ENCODE measurements at regions not wholly inside any gene's neighbourhood (a gene's known extent, or its start where the extent isn't known, plus 50 kb on each side); places are given as distances from the start of the nearest gene placed in this dataset.

- intact Hi-C loops (cut with DNase I; ENCODE audit: low total_unique reads): no loop called here
- in situ Hi-C loops (cut with MboI; ENCODE audit: low pct_ligation_motif_present in 1 of 4, low pct_unique_long_range_greater_than_20kb in 1 of 4, low sequenced_read_pairs in 3 of 4): no loop called here
- Histone ChIP-seq H3K27ac (no peak overlapping the region), H3K36me3 (no peaks in the 10 kb centered on the region), H3K27me3 (no peaks in the 10 kb centered on the region), H3K4me3 (no peak overlapping the region), H3K9me3 (no peaks in the 10 kb centered on the region), H3K4me1 (no peaks in the 10 kb centered on the region)
- no peak for DNase-seq
- TF ChIP-seq POLR2AphosphoS5 (IDR thresholded peaks at IDR 0.05) (no peak), POLR2A (IDR thresholded peaks at IDR 0.05) (no peak), EP300 (IDR thresholded peaks at IDR 0.05; ENCODE audit: low read depth) (no peak), CTCF (IDR thresholded peaks at IDR 0.05) (no peak)
- WGBS, 2 donors (ENCODE audit: low coverage in 1 of 2): 50 to 82% methylated on average over 1 to 4 of the region's 4 CpGs
These were observed 142.0 kb upstream of the TSHZ3 start for GRCh38 chr19:31491242-31491641.

- no peaks in the 10 kb centered on the region for H3K27me3 ChIP-seq
- in situ Hi-C loops (cut with MboI; ENCODE audit: low pct_ligation_motif_present in 1 of 4, low pct_unique_long_range_greater_than_20kb in 1 of 4, low sequenced_read_pairs in 3 of 4) (no loop called here), intact Hi-C loops (cut with DNase I; ENCODE audit: low total_unique reads) (no loop called here)
- no peak overlapping the region for H3K27ac ChIP-seq
- TF ChIP-seq EP300 (IDR thresholded peaks at IDR 0.05; ENCODE audit: low read depth) (no peak), POLR2A (IDR thresholded peaks at IDR 0.05) (no peak), CTCF (IDR thresholded peaks at IDR 0.05) (no peak), POLR2AphosphoS5 (IDR thresholded peaks at IDR 0.05) (no peak)
- no peak overlapping the region for H3K4me3 ChIP-seq
- WGBS, 2 donors (ENCODE audit: low coverage in 1 of 2): 90% methylated on average over 2 to 3 of the region's 3 CpGs
- no peaks in the 10 kb centered on the region for H3K9me3 ChIP-seq
- H3K36me3 ChIP-seq: no peaks in the 10 kb centered on the region
- H3K4me1 ChIP-seq: no peaks in the 10 kb centered on the region
- no peak for DNase-seq
These were observed 142.8 kb upstream of the TSHZ3 start for GRCh38 chr19:31492050-31492449.

GRCh38 chr19:31496076-31496475 is 146.8 kb upstream of the TSHZ3 start:
- H3K36me3 ChIP-seq: no peaks in the 10 kb centered on the region
- in situ Hi-C loops (cut with MboI; ENCODE audit: low pct_ligation_motif_present in 1 of 4, low pct_unique_long_range_greater_than_20kb in 1 of 4, low sequenced_read_pairs in 3 of 4): no loop called here
- no peaks in the 10 kb centered on the region for H3K9me3 ChIP-seq
- TF ChIP-seq CTCF (IDR thresholded peaks at IDR 0.05) (no peak), EP300 (IDR thresholded peaks at IDR 0.05; ENCODE audit: low read depth) (no peak), POLR2AphosphoS5 (IDR thresholded peaks at IDR 0.05) (no peak), POLR2A (IDR thresholded peaks at IDR 0.05) (no peak)
- no peak overlapping the region for H3K4me3 ChIP-seq
- WGBS, 2 donors (ENCODE audit: low coverage in 1 of 2): 80 to 87% methylated on average over 13 of the region's 13 CpGs
- no peak for DNase-seq
- intact Hi-C loops (cut with DNase I; ENCODE audit: low total_unique reads): no loop called here
- H3K27ac ChIP-seq: no peak overlapping the region
- no peaks in the 10 kb centered on the region for H3K4me1 ChIP-seq
- no peaks in the 10 kb centered on the region for H3K27me3 ChIP-seq

DNA sequence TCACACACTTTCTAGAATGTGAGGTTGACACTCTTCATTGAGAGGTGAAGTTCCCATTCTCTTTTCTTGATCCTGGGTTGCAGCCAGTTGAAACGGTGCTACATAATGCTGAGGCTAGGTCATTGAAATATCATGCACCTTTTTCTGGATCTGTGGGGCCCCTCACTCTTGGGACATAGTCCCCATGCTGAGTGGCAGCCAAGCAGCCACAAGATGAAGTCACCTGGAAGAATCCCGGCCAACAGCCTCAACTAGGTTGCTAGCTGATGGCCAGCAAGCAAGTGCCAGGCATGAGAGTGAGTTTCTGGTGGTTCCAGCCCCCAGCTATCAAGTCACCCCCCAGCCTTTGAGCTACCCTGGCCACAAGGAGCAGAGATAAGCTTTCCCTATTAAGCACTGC is 148.5 kb upstream of the TSHZ3 start:
- no peak for DNase-seq
- Histone ChIP-seq H3K27me3 (no peaks in the 10 kb centered on the region), H3K36me3 (no peaks in the 10 kb centered on the region), H3K4me1 (no peaks in the 10 kb centered on the region), H3K27ac (no peak overlapping the region), H3K9me3 (no peaks in the 10 kb centered on the region), H3K4me3 (no peak overlapping the region)
- no peak for TF ChIP-seq POLR2A (IDR thresholded peaks at IDR 0.05)
- TF ChIP-seq CTCF (IDR thresholded peaks at IDR 0.05): no peak
- no peak for TF ChIP-seq EP300 (IDR thresholded peaks at IDR 0.05; ENCODE audit: low read depth)
- no peak for TF ChIP-seq POLR2AphosphoS5 (IDR thresholded peaks at IDR 0.05)
- 76 to 83% methylated on average over 1 to 2 of the region's 2 CpGs for WGBS, 2 donors (ENCODE audit: low coverage in 1 of 2)
- in situ Hi-C loops (cut with MboI; ENCODE audit: low pct_ligation_motif_present in 1 of 4, low pct_unique_long_range_greater_than_20kb in 1 of 4, low sequenced_read_pairs in 3 of 4): no loop called here
- intact Hi-C loops (cut with DNase I; ENCODE audit: low total_unique reads): no loop called here

Measured in transverse colon (tissue), 4 donors.